GM13976 (cell line): ENCODE measurements at regions not wholly inside any gene's neighbourhood (a gene's known extent, or its start where the extent isn't known, plus 50 kb on each side); places are given as distances from the start of the nearest gene placed in this dataset.

Experiments used
- DNase-seq: peaks from one replicate; pipeline ENCODE4 v3.0.0; 2012; ENCODE audit warnings: low spot score
- in situ Hi-C: fragments of 300-500 bp; cut with MboI; formaldehyde crosslinking; loops from one replicate; pipeline ENCODE4 v1.12.0; 2022; ENCODE audit warnings: low sequenced_read_pairs, mixed read lengths, inconsistent platforms; ENCODE audit not compliant: unreplicated experiment
- TF ChIP-seq, protein P1 (sequence below): IDR thresholded peaks from 2 replicates; pipeline ENCODE4 v1.5.1; 2012; ENCODE audit warnings: borderline replicate concordance, mild to moderate bottlenecking; ENCODE audit not compliant: insufficient read depth; ENCODE audit errors: extremely low read depth, missing control alignments, control extremely low read depth

- in situ Hi-C loops: no loop called here
- DNase-seq: no peak
- TF ChIP-seq, protein P1, sequence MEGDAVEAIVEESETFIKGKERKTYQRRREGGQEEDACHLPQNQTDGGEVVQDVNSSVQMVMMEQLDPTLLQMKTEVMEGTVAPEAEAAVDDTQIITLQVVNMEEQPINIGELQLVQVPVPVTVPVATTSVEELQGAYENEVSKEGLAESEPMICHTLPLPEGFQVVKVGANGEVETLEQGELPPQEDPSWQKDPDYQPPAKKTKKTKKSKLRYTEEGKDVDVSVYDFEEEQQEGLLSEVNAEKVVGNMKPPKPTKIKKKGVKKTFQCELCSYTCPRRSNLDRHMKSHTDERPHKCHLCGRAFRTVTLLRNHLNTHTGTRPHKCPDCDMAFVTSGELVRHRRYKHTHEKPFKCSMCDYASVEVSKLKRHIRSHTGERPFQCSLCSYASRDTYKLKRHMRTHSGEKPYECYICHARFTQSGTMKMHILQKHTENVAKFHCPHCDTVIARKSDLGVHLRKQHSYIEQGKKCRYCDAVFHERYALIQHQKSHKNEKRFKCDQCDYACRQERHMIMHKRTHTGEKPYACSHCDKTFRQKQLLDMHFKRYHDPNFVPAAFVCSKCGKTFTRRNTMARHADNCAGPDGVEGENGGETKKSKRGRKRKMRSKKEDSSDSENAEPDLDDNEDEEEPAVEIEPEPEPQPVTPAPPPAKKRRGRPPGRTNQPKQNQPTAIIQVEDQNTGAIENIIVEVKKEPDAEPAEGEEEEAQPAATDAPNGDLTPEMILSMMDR: no peak
These were observed 508.8 kb downstream of the MN1 start for GRCh38 chr22:27292542-27293299.

DNA sequence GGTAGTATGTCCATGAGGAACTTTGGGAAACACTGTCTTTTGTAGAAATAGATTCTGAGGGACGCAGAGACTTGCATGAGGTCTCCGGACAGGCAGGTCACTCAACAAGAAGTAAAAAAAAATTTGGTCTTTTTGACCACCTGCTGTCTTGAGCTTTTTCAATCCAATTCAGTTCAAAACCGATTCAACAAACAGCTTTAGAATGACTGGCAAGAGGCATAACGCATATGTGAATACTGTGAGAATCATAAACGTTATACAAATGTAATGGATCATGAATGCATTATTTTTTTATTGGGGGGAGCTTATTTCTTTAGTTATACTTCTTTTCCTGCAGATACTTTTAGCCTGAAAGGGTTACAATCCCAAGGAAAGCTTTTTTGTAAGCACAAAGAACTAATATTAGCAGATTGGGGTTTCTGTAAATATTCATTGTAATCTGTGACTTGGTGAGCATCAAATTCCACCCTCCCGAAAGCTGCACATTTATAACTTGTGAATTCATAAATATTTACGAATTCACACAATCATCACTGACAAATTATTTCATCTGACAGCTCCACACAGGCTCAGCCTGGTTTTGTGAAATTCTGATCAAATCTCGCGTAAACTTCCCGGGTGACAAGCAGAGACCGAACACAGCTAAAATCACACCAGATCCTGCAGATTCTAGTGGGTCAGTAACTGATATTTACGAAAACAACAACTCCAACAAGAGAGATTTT is 507.7 kb downstream of the MN1 start:
- no peak for DNase-seq
- in situ Hi-C loops: no loop called here
- TF ChIP-seq, protein P1: no peak

DNA sequence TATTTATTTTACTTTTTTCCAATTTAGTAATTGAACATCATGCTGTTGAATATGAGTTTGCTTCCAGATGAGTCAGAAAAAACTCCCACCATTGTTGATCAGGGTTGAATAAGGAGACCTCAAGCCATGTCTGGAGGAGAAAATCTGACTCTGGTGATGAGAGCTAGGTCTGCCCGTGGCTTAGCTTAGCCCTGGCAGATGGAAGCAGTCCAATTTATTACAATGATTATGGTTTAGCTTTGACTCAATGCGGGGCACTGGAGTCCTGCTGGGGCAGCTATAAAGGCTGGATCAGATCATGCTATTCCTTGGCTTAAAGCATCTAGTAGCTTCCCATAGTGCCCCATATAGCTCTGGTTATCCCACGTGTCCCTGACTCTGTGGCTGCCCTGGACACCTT is 506.5 kb downstream of the MN1 start:
- no peak for DNase-seq

DNA sequence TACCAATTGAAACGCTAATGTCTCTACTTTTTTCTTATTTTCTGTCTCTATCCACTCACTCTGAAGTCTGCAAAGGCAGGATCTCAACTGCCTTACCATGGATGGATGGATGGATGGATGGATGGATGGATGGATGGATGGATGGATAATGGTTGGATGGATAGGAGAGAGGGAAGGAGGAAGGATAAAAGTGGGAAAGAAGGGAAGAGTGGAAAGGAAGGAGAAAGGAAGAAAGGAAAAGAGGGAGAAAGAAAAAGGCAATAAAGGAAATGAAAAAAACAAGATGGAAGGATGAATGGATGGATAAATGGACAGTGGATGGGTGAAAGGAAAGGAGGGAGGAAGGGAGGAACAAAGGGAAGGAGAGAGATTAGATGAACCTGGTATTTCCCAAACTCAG is 506.0 kb downstream of the MN1 start:
- in situ Hi-C loops: no loop called here
- DNase-seq: no peak
- TF ChIP-seq, protein P1: no peak

More for the DNA sequence above, 506.5 kb downstream of the MN1 start:
- in situ Hi-C loops: no loop called here
- TF ChIP-seq, protein P1: no peak

GRCh38 chr22:27296091-27296675 is 505.4 kb downstream of the MN1 start:
- no peak for DNase-seq
- in situ Hi-C loops: no loop called here
- TF ChIP-seq, protein P1: no peak

- TF ChIP-seq, protein P1: no peak
- in situ Hi-C loops: no loop called here
- no peak for DNase-seq
These were observed 504.4 kb downstream of the MN1 start for GRCh38 chr22:27297125-27297524.
